HG03039 (cell line): ENCODE measurements at regions not wholly inside any gene's neighbourhood (a gene's known extent, or its start where the extent isn't known, plus 50 kb on each side); places are given as distances from the start of the nearest gene placed in this dataset.
"Not testable (repeated sequence)": the region's sequence is repeated elsewhere in the genome, so short reads cannot be mapped to it uniquely, and the experiment has no call there.

Experiments used
- ATAC-seq: cut with Tn5 transposase; IDR thresholded peaks from one replicate; pipeline ENCODE4 v1.9.1; 2021; ENCODE audit warnings: mild to moderate bottlenecking, moderate library complexity; ENCODE audit not compliant: unreplicated experiment

GRCh38 chr20:51306081-51306480 is 236.4 kb downstream of the NFATC2 start:
- ATAC-seq = no peak

DNA sequence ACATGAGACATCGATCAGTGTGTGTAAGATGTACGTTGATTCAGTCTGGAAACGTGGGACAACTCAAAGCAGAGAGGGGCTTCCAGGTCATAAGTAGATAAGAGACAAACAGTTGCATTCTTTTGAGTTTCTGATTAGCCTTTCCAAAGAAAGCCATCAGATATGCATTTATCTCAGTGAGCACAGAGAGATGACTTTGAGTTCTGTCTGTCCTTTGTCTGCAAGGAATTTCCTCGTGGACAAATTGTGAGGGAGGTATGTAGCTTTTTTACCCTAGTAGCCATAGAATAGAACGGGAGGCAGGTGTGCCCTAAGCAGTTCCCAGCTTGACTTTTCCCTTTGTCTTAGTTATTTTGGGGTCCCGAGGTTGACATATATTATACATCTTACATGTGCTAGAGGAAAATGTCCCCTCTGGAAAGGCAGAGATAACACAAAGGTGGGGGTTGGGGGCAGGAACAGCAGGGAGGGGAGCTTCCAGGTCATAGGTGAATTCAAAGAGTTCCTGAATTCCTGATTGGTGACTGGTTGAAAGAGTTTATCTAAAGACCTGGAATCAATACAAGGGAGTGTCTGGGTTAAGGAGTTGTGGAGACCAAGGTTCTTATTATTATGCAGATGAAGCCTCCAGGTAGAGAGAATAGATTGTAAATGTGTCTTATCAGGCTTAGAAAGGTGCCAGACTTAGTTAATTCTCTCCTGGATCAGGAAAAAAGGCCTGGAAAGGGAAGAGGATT is 237.0 kb downstream of the NFATC2 start:
- ATAC-seq = no peak

- no peak for ATAC-seq
Measured at GRCh38 chr20:51303731-51304670, 238.5 kb downstream of the NFATC2 start.

DNA sequence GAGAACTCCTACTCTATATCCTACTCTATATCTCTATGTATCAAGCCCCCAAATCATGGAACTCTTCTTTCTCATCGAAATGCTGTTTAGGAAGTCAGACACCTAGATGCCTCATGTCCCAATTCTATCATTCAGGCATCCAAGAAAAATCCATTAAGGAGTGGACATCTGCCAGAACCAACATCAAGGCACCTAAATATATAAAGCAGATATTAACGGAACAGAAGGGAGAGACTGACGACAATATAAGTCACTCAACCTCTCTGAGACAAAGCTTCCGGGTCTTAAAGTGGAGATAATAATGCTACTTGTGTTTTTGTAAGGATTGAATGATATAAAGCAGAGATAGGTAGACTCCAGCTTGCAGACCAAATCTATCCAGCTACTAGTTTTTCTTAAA is 241.5 kb downstream of the NFATC2 start:
- ATAC-seq = no peak

DNA sequence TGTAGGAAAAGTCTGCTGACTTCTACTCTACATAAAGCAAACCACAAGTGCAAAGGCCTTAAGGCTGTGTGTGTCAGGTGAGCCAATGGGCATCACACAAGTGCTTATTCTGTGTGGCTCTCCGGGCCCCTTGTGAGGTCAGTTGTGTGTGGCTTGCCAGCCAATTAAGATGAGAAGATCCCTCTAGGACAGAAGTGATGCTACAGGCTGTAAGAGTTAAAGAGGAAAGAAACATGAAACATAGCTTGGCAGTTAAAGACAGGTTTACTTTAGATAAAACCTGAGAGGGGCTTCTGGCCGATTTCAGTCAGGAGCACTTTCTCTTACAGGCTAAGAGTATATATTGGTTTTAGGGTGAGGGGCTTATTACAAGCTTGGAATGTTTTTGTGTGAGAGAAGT is 242.4 kb downstream of the NFATC2 start:
- no peak for ATAC-seq

GRCh38 chr20:51299413-51299812 is 243.1 kb downstream of the NFATC2 start:
- ATAC-seq = no peak

DNA sequence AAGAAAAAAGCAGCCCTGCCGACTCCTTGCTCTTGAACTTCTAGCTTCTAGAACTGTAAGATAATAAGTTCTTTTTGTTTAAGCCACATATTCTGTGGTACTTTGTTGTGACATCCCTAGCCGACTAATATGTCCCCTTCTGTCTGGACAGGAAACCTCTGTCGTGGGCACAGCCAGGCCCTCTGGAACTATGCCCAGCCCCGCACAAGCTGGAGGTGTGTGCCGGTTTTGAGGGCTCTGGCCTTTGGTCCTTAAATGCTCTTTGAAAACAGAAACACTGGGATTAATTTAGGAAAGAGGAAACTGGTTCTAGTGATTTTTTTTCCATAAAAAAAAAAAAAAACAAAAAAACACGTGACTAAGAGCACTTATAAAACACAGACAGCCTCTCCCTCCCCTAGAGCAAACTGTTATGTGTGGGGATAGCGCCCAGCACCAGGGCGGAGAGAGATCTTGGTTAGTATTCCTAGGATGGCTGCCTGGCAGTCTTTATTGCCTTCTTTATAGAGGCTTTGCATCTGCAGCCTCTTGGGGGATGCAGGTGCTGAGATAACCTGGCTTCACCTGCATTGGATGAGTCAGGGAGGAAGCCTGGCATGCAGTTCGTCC is 244.3 kb downstream of the NFATC2 start:
- ATAC-seq = no peak

- no peak for ATAC-seq
Measured at GRCh38 chr20:51287628-51288413, 254.7 kb downstream of the NFATC2 start.

DNA sequence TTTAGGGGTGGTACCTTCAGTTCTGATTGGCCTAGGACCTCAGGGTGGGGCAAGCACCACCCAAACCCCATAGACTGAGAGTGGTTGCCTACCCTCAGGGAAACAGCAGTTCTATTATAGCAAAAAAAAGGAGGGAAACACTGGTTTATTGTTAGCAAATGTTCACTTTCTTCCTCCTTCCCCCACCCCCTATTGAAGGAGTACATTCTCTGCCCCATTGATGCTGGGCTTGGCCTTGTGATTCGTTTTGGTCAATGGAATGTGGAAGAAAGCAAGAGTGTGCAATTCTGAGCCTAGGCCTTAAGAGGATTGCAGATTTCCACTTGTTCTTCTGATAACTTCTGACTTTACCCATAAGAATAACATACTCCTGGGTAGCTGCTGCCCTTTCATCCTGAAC is 255.8 kb downstream of the NFATC2 start:
- no peak for ATAC-seq

DNA sequence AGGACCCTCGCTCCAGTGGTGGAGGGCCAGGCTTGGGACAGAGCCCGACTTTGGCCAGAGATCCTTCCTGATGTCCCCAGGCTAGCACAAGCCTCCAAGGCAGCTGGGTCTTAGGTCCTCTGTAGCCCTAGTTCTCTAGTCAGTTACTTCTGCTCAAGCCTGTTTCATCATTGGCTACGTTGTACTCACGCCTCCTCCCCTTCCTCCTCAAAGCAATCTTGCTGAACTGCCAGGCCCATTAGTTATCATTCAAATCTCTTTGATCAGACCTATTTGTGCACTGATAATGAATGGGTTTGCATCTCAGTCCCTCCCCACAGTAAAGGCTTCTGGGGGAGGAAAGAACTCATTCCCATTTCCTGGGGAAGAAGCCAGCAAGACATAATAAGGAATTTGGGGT is 256.8 kb downstream of the NFATC2 start:
- no peak for ATAC-seq

DNA sequence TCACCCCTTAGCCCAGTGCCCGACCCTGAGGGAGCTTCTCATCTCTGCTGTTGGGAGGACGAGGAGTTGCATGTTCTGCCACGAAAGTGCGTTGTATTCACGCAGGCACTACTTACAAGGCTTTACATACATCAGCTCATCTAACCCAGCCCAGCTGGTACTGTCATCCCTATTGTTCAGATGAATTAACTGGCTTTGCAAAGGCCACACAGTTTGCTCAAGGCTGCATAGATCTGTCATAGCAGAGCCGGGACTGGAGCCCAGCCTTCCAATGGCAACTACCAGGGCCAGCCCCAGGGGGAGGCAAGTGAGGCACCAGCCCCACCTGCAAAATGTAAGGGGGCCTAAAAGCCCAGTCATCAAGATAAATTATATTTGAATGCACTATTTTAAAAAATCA is 257.6 kb downstream of the NFATC2 start:
- ATAC-seq = no peak

GRCh38 chr20:51284176-51284575 is 258.3 kb downstream of the NFATC2 start:
- no peak for ATAC-seq

GRCh38 chr20:51281521-51281920 is 258.6 kb upstream of the KCNG1 start:
- no peak for ATAC-seq

- no peak for ATAC-seq
Measured at GRCh38 chr20:51280047-51280446, 257.1 kb upstream of the KCNG1 start.

GRCh38 chr20:51277961-51278360 is 255.1 kb upstream of the KCNG1 start:
- no peak for ATAC-seq

DNA sequence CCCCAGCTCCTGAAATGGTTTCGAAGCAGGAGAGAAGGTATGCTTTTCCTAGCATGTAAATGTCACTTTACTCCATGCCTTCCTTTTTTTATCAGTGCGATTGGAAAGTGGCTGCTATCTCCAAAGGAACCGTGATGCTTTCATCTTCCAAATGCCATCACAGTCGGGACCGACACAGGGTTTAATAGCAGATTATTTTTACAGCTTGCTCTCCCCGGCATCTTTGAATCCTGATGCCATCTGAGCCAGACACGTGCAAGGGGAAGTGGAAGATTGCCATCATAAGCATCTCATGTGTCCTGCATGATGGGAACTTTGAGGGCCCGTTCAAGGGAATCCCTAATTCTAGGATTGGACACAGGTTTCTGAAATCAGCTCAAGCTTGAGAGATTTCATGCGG is 253.4 kb upstream of the KCNG1 start:
- ATAC-seq = no peak

DNA sequence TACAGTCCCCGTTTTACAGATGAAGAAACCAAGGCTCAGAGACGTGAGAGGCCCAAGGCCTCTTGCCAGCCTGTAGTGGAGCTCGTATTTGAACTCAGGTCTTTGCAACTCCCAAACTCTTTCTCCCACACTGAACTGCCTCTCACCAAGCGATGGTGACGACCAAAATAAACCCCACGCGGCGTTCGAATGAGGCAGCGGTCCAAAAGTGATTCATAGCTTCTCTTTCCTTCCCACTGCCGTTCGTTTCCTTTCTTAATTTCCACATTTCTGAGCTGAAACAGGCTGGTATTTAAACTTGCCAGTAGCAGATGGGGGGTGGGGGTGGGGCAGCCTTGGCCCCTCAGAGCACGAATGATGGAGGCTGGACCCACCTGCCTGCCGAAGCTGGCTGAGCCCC is 252.9 kb upstream of the KCNG1 start:
- ATAC-seq = no peak

DNA sequence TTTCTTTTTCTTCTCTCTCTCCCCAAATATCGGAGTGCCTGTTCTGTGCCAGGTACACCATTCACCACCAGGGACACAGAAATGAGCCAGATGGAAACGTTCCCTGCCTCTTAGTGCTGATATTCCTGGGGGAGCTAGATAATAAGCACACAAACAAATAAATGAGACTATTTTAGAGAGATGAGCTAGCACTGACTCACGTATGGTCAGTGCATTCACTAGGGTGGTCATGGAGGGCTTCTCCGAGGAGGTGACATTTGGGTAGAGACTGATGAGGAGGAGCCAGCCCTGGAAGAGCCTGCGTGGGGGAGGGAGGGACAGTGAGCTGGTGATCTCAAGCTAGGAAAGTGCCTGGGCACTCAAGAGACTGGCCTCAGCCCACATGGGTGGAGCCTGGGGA is 252.3 kb upstream of the KCNG1 start:
- no peak for ATAC-seq

- ATAC-seq = no peak
Measured at GRCh38 chr20:51272401-51272800, 249.5 kb upstream of the KCNG1 start.

DNA sequence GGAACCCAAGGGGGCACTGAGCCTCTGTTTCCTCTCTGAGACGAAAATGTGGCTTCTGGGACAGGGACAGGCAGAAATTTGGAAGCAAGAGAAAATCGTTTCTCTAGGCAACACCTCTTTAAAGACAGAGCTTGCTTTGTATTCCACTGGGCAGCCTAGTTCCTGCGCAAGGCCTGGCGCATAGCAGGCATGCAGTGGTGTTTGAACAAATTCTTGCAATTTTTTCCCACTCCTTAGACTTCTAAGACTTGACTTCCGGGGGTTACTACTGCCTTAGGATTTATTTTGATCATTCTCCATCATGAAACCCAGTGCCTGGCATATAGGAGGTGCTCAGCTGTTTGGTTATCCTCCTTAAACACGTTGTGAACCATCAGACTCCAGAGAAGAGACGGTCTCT is 249.0 kb upstream of the KCNG1 start:
- no peak for ATAC-seq

DNA sequence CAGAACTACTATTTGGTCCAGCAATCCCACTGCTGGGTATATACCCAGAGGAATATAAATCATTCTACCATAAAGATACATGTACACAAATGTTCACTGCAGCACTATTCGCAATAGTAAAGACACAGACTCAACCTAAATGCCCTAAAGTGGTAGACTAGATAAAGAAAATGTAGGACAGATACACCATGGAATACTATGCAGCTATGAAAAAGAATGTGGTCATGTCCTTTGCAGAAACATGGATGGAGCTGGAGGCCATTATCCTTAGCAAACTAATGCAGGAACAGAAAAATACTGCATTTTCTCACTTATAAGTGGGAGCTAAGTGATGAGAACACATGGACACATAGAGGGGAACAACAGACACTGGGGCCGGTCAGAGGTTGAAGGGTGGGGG is 248.4 kb upstream of the KCNG1 start:
- not testable (repeated sequence) for ATAC-seq
